SU-DHL-6 (cell line): ENCODE measurements at regions not wholly inside any gene's neighbourhood (a gene's known extent, or its start where the extent isn't known, plus 50 kb on each side); places are given as distances from the start of the nearest gene placed in this dataset.

ENCODE experiments used
- CTCF ChIP-seq: fragments of 200-600 bp; sonication (generic); IDR thresholded peaks from one replicate; pipeline ENCODE4 v1.5.1; 2017; ENCODE audit warnings: antibody characterized with exemption, mild to moderate bottlenecking, low read length, moderate library complexity; ENCODE audit not compliant: insufficient read depth, poor library complexity, severe bottlenecking
- EZH2phosphoT487 ChIP-seq: fragments of 200-600 bp; sonication (generic), shearing (Covaris generic); conservative IDR thresholded peaks from 2 replicates; pipeline ENCODE4 v1.6.1; 2018; ENCODE audit warnings: mild to moderate bottlenecking, antibody characterized with exemption, low read length, moderate library complexity, mixed read lengths

GRCh38 chrX:94492541-94492940 lies 818.5 kb downstream of the FAM133A start:
- TF ChIP-seq CTCF = no peak
- TF ChIP-seq EZH2phosphoT487 = no peak
